Mucosa of rectum (tissue), 2 donors: ENCODE measurements at regions not wholly inside any gene's neighbourhood (a gene's known extent, or its start where the extent isn't known, plus 50 kb on each side); places are given as distances from the start of the nearest gene placed in this dataset.

ENCODE experiments used
- H3K27ac ChIP-seq, 2 donors: one replicate each; pipeline ENCODE4 v1.7.0; 2013; ENCODE audit warnings: inconsistent platforms in 2 of 2, low read depth in 2 of 2, low read length in 2 of 2
- H3K27me3 ChIP-seq, 2 donors: one replicate each; pipeline ENCODE4 v1.7.0; 2013; ENCODE audit warnings: low read length in 2 of 2; ENCODE audit not compliant: control insufficient read depth in 2 of 2, insufficient read depth in 2 of 2
- H3K36me3 ChIP-seq, 2 donors: one replicate each; pipeline ENCODE4 v1.7.0; 2013; ENCODE audit warnings: low read length in 2 of 2; ENCODE audit not compliant: control insufficient read depth in 2 of 2, insufficient read depth in 2 of 2
- H3K4me1 ChIP-seq, 2 donors: one replicate each; pipeline ENCODE4 v1.7.0; 2013; ENCODE audit warnings: low read length in 2 of 2, mild to moderate bottlenecking in 1 of 2; ENCODE audit not compliant: control insufficient read depth in 2 of 2, insufficient read depth in 2 of 2
- H3K4me3 ChIP-seq, 2 donors: one replicate each; pipeline ENCODE4 v1.7.0; 2013; ENCODE audit warnings: low read length in 2 of 2
- H3K9ac ChIP-seq, 2 donors: one replicate each; pipeline ENCODE4 v1.7.0; 2013; ENCODE audit warnings: low read length in 2 of 2, low read depth in 1 of 2, mild to moderate bottlenecking in 1 of 2
- H3K9me3 ChIP-seq, 2 donors: one replicate each; pipeline ENCODE4 v1.7.0; 2013; ENCODE audit warnings: low read length in 2 of 2; ENCODE audit not compliant: control insufficient read depth in 2 of 2
- donor health status: healthy.
- donor health status: Normal muscosa, but diverticular disease.

DNA sequence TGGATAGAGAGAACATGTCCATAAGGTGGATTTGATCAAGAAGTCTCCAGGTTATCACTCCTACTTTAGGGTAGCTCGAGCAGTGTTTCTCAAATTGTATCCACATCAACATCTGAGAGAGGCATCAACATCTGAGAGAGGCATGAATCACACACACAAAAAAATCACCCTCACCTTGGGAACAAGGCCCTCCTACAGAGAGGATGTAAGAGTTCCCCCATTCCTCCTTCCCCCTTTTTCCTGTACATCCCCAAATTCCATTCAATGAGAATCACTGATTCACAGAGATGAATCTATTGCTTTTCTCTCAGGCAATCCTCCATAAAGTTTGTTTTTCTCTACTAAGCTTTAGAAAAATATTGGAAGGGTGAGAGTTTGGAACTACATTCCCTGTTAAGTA, 233.4 kb upstream of the CDH6 start:
- no peak overlapping the region for H3K27ac ChIP-seq
- no peaks in the 10 kb centered on the region for H3K4me1 ChIP-seq
- H3K9me3 ChIP-seq = no peaks in the 10 kb centered on the region
- H3K27me3 ChIP-seq = no peaks in the 10 kb centered on the region
- H3K9ac ChIP-seq = no peak overlapping the region
- H3K4me3 ChIP-seq = no peak overlapping the region
- no peaks in the 10 kb centered on the region for H3K36me3 ChIP-seq

DNA sequence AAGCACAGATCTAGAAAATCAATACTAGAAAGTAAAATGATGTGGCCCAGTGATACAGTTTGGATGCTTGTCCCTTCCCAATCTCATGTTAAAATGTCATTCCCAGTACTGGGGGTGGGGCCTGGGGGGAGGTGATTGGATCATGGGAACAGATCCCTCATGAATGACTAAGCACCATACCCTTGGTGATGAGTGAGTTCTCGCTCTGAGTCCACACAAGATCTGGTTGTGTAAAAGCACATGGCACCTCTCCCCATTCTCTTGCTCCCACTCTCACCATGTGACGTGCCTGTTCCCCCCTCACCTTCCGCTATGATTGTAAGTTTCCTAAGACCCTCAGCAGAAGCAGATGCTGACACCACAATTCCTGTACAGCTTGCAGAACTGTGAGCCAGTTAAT, 234.2 kb upstream of the CDH6 start:
- Histone ChIP-seq H3K27me3 (no peaks in the 10 kb centered on the region), H3K27ac (no peak overlapping the region), H3K36me3 (no peaks in the 10 kb centered on the region), H3K4me1 (no peaks in the 10 kb centered on the region), H3K9ac (no peak overlapping the region), H3K4me3 (no peak overlapping the region), H3K9me3 (no peaks in the 10 kb centered on the region)

DNA sequence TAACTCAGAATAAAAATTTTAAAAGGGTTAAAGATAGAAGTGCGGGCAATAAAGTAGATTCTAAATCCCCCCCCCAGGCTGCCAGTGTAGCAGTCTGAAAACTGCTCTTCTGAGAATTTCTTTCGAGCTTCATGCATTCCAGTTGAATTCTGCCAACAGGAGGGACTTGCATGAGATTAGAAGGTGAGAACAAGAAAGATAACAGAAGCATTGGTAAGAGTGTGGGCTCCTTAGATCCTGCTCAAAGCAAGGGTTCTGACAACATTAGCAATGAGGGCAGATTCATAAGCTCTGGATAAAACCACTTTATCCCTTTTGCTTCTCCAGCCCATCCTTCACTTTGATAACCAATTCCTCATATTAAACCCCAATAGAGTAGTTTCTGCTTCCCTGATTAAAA, 235.9 kb upstream of the CDH6 start:
- Histone ChIP-seq H3K9ac (no peak overlapping the region), H3K27me3 (no peaks in the 10 kb centered on the region), H3K4me3 (no peak overlapping the region), H3K9me3 (no peaks in the 10 kb centered on the region), H3K4me1 (no peaks in the 10 kb centered on the region), H3K36me3 (no peaks in the 10 kb centered on the region), H3K27ac (no peak overlapping the region)

DNA sequence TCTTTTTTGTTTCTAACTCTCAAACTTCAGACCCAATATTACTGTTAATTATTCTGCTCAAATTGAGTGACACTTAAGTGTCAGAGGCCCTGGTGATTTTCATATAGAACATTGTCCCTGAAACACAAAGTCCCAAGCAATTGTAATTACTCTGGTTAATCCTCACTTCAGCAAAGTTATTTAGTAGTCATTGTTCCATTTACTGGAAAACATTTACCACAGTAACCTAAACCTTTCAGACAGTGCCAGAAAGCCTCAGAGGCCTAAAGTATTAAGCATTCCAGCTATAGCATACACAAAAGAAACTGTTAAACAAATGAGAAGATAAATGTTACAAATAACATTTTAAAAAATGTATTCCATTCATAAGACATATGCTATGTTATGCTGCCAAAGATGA, 237.2 kb upstream of the CDH6 start:
- no peaks in the 10 kb centered on the region for H3K27me3 ChIP-seq
- H3K9me3 ChIP-seq = no peaks in the 10 kb centered on the region
- no peak overlapping the region for H3K4me3 ChIP-seq
- H3K4me1 ChIP-seq = no peaks in the 10 kb centered on the region
- no peak overlapping the region for H3K9ac ChIP-seq
- no peaks in the 10 kb centered on the region for H3K36me3 ChIP-seq
- no peak overlapping the region for H3K27ac ChIP-seq

DNA sequence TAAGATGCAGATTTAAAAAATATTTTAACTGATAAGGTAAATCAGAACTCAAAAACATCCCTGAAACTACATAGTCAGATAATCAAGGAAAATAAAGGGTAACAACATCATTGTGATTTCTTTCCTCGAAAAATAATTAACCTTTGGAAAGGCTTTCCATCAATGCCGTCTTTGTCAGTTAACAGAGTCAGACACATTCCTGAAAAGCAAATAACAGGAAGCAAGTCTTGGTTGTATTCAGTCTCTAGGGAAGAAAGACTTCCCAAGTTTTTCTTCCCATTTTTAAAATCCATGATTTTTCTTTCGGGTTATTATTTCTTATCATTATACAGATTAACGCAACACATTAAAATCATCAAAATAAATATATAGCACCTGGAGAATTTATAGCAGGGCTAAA, 256.4 kb upstream of the CDH6 start:
- no peak overlapping the region for H3K4me3 ChIP-seq
- H3K9ac ChIP-seq = no peak overlapping the region
- no peaks in the 10 kb centered on the region for H3K4me1 ChIP-seq
- no peaks in the 10 kb centered on the region for H3K36me3 ChIP-seq
- no peaks in the 10 kb centered on the region for H3K9me3 ChIP-seq
- H3K27me3 ChIP-seq = no peaks in the 10 kb centered on the region
- H3K27ac ChIP-seq = no peak overlapping the region

DNA sequence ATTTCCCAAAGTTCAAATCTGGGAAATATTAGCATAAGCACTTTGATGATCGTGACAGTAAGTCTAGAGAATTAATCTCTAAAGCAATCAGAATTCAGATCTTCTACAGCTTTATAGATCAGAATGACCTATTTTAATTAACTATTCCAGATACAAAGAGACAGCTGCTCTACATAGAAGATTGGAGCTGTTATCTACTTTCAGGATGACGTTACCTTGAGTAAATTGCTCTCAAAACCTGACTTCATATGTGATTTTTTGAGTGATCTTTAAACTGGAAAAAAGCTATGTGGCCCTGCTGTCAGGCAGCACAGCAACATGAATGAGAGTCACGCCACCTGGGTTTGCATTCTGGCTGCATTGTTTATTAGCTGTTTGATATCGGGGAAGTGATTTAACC, 259.9 kb upstream of the CDH6 start:
- Histone ChIP-seq H3K4me1 (no peaks in the 10 kb centered on the region), H3K9ac (no peak overlapping the region), H3K4me3 (no peak overlapping the region), H3K27me3 (no peaks in the 10 kb centered on the region), H3K36me3 (no peaks in the 10 kb centered on the region), H3K9me3 (no peaks in the 10 kb centered on the region), H3K27ac (no peak overlapping the region)

DNA sequence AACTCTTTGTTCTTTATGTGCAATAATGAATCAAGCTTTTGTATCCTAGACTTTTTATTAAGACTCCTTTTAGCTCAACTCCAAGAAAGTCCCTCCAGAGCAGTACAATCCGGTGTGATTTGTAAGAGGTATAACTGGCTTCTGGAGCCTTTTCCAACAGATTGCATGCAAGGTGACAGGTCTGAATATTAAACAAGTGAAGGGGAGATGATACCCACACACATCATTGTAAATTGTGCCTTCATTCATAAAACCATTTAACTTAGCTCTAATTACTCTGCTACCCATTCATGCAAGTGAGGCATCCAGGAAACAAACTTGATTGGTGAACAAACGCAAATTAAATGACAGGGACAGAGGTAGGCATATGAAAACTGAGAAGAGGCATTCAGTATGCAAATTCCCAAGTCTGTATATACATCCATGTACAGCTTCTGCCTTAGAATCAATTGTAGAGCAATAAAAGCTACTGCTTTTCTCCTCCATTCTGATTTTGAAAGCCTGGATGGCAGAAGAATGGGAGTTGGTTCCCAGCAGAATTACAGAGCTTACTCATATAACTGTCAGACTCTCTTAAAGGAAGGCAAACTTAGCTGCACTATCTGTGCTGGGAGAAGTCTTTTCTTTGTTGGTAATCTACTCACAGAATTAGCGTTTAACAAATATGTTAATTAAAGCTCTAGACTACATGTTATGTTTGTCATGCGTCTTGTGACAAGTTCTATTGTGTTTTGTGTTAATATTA, 261.0 kb upstream of the CDH6 start:
- Histone ChIP-seq H3K27ac (no peak overlapping the region), H3K4me1 (no peaks in the 10 kb centered on the region), H3K36me3 (no peaks in the 10 kb centered on the region), H3K9ac (no peak overlapping the region), H3K4me3 (no peak overlapping the region), H3K9me3 (no peaks in the 10 kb centered on the region), H3K27me3 (no peaks in the 10 kb centered on the region)

DNA sequence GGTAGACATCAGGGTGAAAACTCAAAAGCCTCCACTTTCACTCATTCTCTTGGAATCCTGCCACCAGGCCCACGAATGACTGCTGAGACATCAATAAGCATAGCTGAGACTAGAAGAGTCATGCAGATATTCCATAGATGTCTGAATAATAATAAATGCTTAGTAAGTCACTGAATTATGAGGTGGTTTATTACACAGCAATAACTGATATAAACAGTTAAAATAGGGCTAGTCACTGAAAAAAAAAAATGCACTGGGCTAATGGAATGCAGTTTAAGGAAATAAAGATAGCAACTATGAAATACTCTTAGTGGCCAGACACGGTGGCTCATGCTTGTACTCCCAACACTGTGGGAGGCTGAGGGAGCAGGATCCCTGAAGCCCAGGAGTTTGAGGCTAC, 262.8 kb upstream of the CDH6 start:
- H3K4me1 ChIP-seq = no peaks in the 10 kb centered on the region
- H3K36me3 ChIP-seq = no peaks in the 10 kb centered on the region
- H3K9me3 ChIP-seq = no peaks in the 10 kb centered on the region
- no peak overlapping the region for H3K27ac ChIP-seq
- no peaks in the 10 kb centered on the region for H3K27me3 ChIP-seq
- no peak overlapping the region for H3K9ac ChIP-seq
- H3K4me3 ChIP-seq = no peak overlapping the region

DNA sequence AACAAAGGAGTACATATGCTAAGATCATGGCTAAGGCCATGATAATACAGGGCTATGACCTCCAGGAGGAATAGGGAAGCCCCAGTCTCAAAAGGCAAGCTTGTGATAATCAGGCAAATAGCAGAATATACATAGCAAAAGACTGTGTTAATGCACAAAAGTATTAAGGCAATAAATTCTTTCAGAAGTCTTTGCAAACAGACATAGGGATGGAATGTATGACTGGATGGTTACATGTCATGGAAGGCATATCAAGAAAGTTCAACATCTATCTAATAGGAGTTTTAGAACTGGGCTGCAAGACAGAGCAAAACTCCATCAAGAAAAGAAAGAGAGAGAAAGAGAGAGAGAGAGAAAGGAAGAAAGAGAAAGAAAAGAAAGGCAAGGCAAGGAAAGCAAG, 264.5 kb upstream of the CDH6 start:
- H3K9ac ChIP-seq = no peak overlapping the region
- H3K4me3 ChIP-seq = no peak overlapping the region
- no peak overlapping the region for H3K27ac ChIP-seq
- H3K9me3 ChIP-seq = no peaks in the 10 kb centered on the region
- no peaks in the 10 kb centered on the region for H3K27me3 ChIP-seq
- no peaks in the 10 kb centered on the region for H3K36me3 ChIP-seq
- no peaks in the 10 kb centered on the region for H3K4me1 ChIP-seq

DNA sequence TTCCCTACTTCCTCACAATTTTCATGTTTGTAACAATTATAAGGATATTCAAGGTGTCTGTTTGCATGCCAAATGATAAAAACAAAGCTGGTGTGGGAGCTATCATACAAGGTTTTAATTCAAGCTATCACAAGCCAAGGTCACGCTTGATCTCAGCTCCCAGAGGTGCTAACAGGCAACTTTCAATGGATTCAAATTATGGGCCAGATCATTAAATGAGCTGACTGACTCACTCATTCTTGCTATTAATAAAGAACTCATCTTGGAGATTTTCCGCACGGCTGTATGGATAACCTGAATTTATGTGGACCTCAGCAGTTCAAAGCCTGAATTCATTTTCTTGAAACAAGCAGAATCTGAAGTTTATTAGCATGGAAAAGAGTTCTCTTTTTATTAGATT, 267.3 kb upstream of the CDH6 start:
- no peak overlapping the region for H3K4me3 ChIP-seq
- no peak overlapping the region for H3K27ac ChIP-seq
- H3K36me3 ChIP-seq = no peaks in the 10 kb centered on the region
- no peaks in the 10 kb centered on the region for H3K9me3 ChIP-seq
- no peaks in the 10 kb centered on the region for H3K27me3 ChIP-seq
- no peaks in the 10 kb centered on the region for H3K4me1 ChIP-seq
- H3K9ac ChIP-seq = no peak overlapping the region

DNA sequence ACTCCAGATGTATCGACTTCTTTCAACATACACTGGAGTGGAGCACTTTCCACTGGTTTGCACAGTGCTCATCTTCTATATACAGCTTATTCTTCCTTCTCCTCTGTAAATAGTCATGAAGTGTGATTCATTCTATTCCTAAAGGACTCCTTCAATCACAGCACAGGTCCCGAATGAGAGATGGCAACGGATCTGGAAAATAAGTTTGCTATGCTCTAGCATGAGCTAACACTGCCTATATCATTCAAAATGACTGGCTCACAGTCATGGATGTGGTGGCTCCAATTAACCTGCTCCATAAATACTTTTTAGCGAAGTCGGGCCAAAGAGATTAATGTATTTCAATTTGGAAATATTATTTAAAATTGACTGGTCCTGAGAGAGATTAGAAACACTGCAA, 272.1 kb upstream of the CDH6 start:
- Histone ChIP-seq H3K9me3 (no peaks in the 10 kb centered on the region), H3K27me3 (no peaks in the 10 kb centered on the region), H3K9ac (no peak overlapping the region), H3K36me3 (no peaks in the 10 kb centered on the region), H3K4me3 (no peak overlapping the region), H3K4me1 (no peaks in the 10 kb centered on the region), H3K27ac (no peak overlapping the region)
